ENCODE measurements at regions not wholly inside any gene's neighbourhood (a gene's known extent, or its start where the extent isn't known, plus 50 kb on each side); places are given as distances from the start of the nearest gene placed in this dataset.

- TF ChIP-seq CTCF (conservative IDR thresholded peaks at IDR 0.05; ENCODE audit: low read depth in 2 of 2) = no peak
- no peak for TF ChIP-seq EZH2 (IDR thresholded peaks at IDR 0.05; ENCODE audit: low read depth, unreplicated experiment)
- no peak for TF ChIP-seq REST (IDR thresholded peaks at IDR 0.05; ENCODE audit: unreplicated experiment)
- TF ChIP-seq ETS1 (IDR thresholded peaks at IDR 0.05) = no peak
- TF ChIP-seq EZH2phosphoT487 (IDR thresholded peaks at IDR 0.05; ENCODE audit: unreplicated experiment) = no peak
Observed at GRCh38 chr4:60544981-60545380, 655.1 kb upstream of the ADGRL3 start.
